ENCODE measurements at regions not wholly inside any gene's neighbourhood (a gene's known extent, or its start where the extent isn't known, plus 50 kb on each side); places are given as distances from the start of the nearest gene placed in this dataset.

DNA sequence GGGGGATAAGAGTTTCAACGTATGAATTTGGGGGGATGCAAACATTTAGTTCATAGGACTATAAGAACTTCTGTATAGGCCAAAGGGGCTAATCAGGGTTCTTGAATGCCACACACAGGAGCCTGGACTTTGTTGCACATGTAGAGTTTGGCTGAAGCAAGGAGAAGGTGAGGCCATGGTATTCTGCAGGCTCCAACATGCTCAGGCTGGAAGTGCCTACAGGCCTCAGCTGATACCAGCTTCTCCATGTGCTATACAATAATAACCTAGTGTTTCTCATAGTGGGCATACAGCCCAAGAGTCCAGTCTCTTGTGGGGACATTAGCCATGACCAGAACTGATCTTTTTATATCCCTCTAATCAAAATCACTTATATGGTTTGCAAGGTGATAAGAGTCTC lies 399.7 kb upstream of the MCTP2 start:
- TF ChIP-seq GATA3 (IDR thresholded peaks at IDR 0.05; ENCODE audit: low read depth, low read length) (no peak), GATA2 (IDR thresholded peaks at IDR 0.05; ENCODE audit: low read depth, low read length) (no peak)

Data from SH-SY5Y (cell line).